ENCODE measurements at regions not wholly inside any gene's neighbourhood (a gene's known extent, or its start where the extent isn't known, plus 50 kb on each side); places are given as distances from the start of the nearest gene placed in this dataset.

DNA sequence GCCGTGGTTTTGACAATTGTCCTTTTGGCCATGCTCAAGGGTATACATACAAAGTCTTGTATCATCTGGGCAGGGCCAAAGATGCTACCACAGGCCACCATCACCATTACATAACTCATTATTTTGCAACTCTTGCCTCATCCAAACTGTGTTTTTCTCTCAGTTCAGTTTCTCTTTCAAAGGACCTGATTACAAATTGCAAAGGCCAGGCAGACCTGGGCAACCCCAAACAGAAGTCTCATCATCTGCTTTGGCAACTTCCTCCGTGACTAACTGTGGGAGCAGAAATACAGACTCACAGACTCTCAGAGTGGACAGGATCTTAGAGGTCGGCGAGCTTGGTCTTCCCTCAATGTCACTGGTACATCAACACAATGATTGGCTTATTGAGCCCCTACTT lies 117.8 kb upstream of the NEDD9 start:
- DNase-seq, result no peak

GRCh38 chr6:11349880-11350279 lies 117.4 kb upstream of the NEDD9 start:
- no peak for DNase-seq

DNA sequence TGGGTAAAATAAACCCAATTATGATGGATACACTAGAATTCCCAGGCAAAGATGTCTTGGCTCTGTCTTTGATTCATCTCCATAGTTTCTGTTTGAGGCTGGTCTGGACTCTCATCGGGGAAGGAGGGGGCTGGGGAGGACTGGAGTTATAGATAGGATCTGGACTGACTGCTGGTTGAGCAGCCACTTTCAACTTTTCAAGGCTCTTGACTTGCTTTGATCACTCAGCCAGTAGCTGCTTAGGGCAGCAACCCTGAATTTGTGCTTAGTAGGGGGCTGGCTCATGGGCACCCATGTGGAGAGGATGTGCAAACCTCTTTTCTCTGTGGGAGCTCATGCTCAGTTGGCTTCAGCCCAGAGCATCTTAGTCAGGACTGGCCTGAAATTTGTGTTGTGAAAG lies 114.0 kb upstream of the NEDD9 start:
- DNase-seq, result no peak

DNA sequence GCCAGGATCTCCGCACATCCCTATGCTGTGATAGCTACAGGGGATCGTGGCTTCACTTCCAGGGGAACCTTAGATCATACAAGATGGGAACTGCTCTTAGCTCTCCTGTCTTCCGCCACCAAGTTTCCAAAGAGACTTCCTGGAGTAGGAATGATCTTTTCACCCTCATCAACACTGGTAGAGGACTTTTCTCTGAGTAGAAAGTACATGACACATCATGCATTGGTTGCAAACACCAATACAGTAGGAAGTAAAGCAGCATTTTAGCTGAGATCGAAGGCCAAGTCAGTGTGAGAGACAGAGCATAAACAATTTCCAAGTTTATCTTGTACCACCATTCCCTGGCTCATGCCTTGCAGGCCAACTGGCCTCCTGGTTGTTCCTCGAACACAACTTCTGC lies 113.1 kb upstream of the NEDD9 start:
- DNase-seq, result no peak

- DNase-seq, result no peak
These were observed 111.7 kb upstream of the NEDD9 start for GRCh38 chr6:11343963-11344723.

DNA sequence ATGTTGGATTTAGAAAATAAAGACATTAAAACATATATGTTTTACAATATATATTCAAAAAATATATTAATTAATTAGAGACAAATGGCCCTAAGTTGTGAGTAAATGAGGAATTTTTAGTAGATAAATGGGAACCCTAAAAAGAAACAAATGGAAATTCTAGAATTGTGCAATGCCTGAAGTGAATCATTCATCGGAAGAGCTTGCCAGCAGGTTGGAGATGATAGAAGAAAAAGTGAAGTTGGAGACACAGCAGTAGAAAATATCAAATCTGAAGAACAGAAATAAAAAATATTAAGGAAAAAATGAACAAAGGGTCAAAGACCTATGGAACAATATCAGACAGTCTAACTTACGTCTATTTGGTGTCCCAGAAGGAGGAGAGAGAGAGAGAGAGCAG lies 109.4 kb upstream of the NEDD9 start:
- no peak for DNase-seq

DNA sequence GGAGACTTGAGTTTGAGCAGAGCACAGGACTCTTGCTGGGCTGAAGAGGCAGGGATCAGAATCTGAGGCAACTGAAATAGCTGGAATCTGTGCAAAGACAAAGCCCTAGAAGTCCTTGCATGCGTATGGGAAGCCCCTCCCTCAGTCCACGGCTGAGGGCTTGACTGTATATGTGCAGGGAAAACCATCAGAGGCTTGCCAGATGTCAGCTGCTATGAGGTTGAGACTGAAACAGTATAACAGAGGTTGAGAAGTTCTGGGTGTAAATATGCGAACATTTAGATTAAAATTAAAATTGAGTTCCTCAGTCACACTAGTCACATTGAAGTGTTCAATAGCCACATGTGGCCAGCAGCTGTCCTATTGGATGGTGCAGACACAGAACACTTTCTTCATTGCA lies 108.8 kb upstream of the NEDD9 start:
- DNase-seq, result no peak

GRCh38 chr6:11339380-11339779 lies 106.9 kb upstream of the NEDD9 start:
- no peak for DNase-seq

DNA sequence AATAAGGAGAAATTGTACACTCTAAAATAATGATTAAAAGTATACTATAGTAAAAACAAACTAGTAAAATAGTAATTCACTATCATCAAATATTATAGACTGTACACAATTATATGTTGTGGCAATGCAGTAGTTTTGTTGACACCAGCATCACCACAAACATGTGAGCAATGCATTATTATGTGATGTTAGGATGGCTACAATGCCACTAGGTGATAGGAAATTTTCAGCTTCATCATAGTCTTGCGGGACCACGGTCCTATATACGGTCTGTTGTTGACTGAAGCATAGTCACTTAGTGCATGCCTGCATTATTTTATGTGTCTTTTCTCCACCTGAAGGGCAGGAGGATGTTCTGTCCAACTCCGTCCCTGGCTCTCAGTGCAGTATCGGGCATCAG lies 104.8 kb upstream of the NEDD9 start:
- DNase-seq, result no peak

GRCh38 chr6:11335826-11336225 lies 103.4 kb upstream of the NEDD9 start:
- DNase-seq, result no peak

- no peak for DNase-seq
These were observed 100.8 kb upstream of the NEDD9 start for GRCh38 chr6:11333132-11333849.

DNA sequence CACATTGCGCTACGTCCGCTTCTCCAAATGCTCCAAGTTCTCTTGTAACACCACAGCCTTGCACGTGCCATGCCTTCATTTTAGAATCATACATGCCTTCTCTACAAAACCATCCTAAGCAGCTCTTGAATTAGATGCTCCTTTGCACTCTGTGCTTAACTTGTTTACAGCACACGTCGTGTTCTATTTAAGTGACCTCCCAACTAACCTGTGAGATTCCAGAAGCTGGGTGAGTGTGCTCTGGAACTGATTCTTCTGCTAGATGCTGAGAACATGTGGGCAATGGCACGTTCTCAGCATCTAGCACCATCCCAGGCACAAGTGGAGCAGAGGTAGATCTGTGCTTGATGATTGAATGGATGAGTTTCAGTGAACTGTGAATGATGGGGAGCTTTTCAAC lies 100.0 kb upstream of the NEDD9 start:
- DNase-seq, result no peak

DNA sequence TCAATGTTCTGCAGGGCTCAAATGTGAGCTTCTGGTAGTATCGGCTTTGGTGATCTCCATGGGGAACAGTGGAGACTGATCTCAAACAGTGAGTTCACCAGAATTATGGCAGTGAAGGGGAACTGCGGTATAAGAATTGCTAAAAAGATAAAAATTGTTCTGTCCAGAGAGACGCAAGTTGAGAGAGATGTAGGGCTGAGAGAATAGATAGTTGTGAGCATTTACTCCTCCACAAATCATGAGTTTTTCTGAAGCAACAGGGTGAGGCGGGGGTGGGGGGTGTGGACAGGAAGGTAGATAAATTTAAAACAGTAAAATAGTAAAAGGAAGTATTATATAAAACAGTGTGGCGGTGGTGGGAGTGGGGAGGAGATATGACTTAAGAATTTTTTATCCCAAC lies 98.6 kb upstream of the NEDD9 start:
- DNase-seq, result no peak

GRCh38 chr6:11330413-11330760 lies 97.9 kb upstream of the NEDD9 start:
- no peak for DNase-seq

DNA sequence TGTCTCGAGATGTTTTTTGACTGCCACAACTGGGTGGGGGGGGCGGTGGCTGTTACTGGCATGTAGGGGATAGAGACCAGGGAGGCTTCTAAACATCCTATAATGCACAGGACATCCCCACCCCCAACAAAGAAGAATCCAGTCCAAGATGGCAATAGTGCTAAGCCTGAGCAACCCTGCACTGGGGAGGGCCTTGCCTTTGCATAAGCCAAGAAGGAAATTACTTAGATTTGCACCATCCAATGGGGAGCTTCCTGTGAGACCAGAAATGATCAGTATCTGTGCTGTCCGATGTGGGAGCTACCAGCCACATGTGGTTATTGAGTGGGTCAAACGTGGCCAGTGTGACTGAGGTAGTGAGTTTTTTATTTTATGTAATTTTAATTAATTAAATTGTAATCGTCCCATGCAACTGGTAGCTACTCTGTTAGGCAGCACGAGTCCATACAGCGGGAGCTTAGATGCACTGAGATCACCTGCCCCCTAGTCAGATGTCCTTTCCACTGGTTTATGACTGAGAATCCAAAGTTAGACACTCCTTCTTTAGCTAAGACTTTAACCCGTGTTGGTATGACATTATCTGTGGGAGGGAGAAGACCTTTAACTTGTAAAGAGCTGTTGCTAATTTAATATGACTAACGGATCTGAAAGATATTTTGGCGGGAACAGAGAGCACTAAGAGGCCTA lies 97.4 kb upstream of the NEDD9 start:
- DNase-seq, result no peak

GRCh38 chr6:11328613-11329247 lies 96.3 kb upstream of the NEDD9 start:
- no peak for DNase-seq

- DNase-seq, result no peak
These were observed 95.5 kb upstream of the NEDD9 start for GRCh38 chr6:11327961-11328360.

- DNase-seq, result no peak
These were observed 93.6 kb upstream of the NEDD9 start for GRCh38 chr6:11326116-11326515.

DNA sequence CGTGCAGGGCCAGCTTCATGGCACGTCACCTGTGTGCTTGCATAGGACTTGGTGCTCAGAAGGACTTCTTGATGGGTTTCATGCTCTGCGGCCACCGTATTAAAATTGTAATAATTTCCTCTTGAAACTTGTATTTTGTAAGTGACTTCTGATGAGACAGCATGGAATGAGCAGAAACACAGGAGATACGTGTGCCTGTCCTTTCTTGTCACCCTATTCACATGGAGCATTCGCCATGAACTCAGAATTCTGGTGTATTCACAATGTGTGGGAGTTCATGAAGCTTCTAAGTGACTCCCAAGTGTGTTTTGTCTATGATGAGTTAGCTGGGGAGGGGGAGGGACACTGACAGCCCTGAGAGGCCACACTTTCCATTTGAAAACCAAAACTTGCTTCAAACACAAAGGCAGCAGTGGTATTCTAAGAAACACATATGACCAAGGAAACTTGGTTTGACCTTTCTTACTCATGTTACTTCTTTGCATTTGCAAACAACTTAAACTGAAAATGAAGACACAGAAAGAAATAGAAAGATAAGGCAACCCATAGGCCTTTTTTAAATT lies 92.1 kb upstream of the NEDD9 start:
- no peak for DNase-seq

- no peak for DNase-seq
These were observed 91.4 kb upstream of the NEDD9 start for GRCh38 chr6:11323666-11324452.

GRCh38 chr6:11322252-11322885 lies 89.9 kb upstream of the NEDD9 start:
- no peak for DNase-seq

All from activated T-cell treated with anti-CD3 and anti-CD28 coated beads for 4 hours (primary cell).